Activated CD8-positive, alpha-beta memory T cell treated with anti-CD3 and anti-CD28 coated beads for 48 hours (primary cell): ENCODE measurements at regions not wholly inside any gene's neighbourhood (a gene's known extent, or its start where the extent isn't known, plus 50 kb on each side); places are given as distances from the start of the nearest gene placed in this dataset.

Source experiments
- DNase-seq, 3 experiments: peaks; one replicate each; pipeline ENCODE4 v3.0.0-alpha.2; 2020; ENCODE audit warnings: low read depth in 2 of 3, low spot score in 2 of 3

DNA sequence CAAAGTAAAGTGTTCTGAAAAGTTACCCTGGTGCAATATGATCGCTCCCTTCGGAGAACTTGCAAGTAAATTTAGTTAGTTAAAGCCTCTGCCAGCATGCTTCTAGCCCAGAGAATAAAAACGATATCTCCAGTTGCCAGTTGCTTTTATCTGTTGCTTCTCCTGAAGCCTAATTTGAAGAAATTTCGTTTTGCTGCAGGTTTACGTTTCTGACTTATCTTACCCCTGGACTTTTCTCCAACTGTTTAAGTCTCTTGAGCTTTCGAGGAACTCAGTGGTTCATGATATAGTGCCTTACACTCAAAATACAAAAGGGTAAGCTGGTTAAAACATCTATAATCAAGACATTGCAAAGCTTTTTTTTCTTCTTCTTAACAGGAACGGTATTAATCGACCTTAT lies 131.1 kb downstream of the FAM161A start:
- no peak for DNase-seq

DNA sequence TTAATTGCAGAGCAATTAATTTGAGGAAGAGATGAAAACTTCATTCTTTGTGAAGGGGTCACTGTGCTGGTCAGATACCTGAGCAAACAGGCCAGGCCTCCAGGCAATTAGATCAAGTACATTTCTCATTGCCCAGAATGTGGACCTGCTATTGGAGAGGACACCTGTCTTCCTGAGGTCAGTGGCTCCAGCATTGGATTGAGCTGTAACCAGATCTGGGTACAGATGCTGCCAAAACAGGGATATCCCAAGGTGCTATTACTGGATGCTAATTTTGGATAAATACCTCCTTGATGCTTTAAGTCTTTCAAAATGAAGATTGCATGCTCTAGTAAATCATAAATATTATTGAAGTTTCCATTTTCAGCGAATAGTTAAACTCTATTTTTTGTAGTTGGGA lies 131.5 kb downstream of the FAM161A start:
- no peak for DNase-seq

DNA sequence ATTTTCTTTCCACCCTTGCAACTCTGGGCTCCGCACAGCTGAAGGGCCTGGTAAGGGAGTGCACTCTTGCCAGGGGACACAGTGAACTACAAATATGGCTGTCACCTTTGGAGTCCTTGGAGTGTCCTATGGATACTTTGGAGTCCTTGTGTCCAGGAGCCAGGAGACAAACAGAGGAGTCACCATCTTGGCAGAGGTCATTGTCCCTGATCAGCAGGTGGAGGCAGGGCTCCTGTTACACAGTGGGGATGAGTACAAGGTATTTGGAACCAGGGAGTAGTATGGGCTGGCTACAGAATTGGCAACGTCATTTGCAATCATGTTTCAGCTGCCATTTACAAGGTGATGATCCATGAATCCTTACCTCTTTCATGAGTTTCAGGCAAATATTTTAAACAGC lies 132.5 kb downstream of the FAM161A start:
- no peak for DNase-seq

DNA sequence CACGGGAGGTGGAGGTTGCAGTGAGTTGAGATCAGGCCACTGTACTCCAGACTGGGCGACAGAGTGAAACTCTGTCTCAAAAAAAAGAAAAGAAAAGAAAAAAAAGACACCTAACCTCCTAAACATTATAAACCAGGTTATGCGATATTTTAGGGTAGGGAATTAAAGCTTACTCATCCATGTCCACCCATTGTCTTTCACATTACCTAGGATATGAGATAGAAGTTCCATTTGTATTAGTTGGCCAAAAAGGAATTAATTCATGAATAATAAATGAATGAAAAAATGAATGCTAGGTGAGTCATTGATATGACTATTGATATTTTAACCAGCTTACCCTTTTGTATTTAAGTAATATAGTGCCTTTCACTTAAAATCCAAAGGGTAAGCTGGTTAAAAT lies 132.9 kb downstream of the FAM161A start:
- no peak for DNase-seq

DNA sequence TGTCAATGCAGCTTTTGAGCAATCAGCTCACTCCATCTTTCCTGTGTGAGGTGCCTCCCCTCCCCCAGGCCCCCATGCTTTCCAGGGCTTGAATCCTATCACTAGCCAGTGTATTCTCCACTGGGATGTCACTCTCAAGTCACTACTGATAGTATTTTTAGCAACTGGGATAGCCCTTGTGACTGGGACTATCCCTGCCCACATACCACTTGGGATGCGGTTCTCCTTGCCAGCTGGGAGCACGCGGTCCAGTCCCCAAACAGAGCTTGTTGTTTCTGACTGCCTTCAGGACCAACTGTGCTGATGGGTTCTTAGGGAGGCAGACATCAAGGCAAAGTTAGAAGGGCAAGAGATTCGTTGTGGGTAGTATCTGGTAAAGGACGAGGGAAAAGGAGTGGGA lies 134.9 kb downstream of the FAM161A start:
- no peak for DNase-seq

DNA sequence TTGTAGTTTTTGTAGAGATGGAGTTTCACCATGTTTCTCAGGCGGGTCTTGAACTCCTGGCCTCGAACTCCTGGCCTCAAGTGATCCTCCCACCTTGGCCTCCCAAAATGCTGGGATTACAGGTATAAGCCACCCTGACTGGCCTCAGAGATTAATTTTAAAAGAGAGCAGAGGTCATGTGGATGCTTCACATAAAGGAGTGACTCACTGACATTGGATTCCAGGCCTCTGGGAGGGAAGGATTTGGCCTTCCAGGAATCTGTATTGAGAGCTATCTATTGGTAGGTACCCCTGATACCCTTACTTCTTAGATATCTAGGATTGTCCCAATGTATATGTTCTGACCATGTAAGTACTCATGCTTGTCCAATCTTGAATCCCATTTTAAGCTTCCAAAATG lies 138.4 kb downstream of the FAM161A start:
- no peak for DNase-seq

DNA sequence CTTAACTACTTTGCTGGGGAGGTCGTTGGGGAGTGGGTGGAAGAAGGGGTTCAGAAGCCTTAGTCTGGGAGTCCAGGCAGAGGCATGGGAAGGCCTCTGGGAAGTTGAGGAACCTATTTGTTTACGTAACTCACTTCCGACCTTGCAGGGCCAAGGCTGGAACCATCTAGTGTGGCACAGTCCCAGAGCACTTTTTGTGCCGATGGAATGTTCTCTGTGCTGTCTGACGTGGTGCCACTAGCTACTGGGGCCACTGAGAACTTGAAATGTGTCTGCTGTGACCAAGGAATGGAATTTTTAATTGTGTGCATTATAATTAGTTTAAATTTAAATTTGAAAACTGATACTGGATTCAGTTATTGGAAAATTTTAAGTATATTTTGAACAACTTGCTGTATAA lies 139.7 kb downstream of the FAM161A start:
- no peak for DNase-seq

DNA sequence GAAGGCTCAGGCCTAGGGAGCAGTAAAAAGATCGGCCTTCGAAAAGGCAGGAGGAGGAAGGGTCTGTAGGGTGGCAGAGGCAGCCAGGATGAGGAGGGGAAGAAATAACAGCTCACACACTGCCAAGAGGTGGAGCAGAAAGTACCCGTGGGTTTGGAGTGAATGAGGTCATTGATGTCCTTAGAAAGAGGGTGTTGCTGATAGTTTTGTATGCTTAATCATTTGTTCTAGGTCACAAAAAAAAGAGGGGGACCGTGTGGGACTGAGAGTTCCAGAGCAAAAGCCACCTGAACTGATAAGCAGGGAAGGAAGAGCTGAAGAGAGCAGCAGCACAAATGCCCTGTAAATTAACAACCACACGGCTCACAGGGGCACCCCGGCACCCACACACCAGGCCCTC lies 140.4 kb downstream of the FAM161A start:
- DNase-seq: no peak

DNA sequence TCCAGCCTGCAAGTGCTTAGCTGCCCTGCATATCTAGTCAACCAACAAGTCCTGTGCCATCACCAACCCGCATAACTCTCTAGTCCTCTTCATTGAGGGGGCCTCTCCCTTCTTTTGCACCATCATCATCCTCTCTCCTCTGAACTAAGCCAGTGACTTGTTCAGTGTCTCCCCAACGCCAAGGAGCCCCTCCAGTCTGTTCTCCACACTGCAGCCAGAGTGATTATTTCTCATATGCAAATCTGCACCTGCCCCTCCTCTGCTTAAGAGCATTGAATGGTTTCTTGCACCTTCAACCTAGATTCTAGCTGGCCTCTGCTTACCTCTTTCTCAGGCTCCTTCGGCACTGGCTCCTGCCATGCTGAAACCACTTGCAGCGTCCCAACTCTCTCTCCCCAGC lies 141.8 kb downstream of the FAM161A start:
- no peak for DNase-seq

DNA sequence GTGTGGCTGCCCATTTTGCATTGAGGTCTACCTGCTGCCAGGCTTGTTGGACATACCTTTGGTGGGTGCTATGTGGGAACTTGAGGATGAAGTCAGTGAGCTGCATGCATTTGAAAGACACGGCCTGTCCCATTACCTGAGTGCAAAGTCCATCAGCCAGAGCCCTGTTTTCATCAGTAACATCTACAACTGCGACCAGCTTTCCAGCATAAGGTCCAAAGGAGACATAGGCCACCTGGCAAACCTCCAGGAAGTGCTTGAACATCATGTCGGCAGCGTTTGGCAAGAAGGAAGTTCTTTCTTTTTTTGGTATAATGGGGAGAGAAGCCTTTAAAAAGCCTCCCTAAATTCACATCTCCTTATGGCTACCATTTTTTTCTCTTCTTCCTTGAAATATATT lies 143.1 kb downstream of the FAM161A start:
- DNase-seq: no peak

DNA sequence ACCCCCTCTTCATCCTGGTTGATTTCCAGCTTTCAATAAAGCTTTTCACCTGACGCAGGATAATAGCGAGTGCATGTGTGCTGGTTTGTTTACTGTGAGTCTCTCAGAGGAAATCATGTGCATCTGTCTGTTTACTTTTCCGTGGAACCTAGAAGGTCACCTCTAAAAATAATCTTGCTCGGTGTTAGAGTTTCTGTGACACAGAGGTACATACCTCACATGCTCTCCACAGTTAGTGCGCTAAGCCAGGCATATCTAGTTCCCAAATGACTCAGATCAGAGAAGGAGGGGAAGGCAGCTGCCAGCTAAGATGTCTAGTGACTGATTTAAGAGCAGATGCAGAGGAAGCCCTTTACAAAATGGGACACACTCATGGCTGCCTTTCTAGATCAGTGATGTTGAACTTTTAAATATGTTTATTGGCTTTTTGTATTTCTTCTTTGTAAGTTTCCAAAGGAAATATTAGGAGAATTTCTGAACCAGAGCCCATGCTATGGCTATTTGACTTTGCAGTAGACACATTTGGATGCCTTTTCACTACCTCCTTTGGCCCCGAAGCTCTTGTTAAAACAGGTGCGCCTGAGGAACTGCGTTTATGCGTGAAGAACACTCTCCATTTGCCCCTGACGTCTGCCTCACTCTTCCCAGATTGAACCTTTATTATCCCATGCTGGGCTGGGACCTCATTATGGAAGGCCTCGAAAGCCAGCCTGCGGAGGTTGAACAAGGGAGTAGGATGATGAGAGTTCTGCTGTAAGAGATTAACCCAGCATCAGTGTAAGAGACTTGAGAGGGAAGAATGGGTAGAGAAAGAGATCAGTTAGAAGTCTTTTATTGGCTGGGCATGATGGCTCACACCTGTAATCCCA lies 145.6 kb downstream of the FAM161A start:
- DNase-seq: no peak

DNA sequence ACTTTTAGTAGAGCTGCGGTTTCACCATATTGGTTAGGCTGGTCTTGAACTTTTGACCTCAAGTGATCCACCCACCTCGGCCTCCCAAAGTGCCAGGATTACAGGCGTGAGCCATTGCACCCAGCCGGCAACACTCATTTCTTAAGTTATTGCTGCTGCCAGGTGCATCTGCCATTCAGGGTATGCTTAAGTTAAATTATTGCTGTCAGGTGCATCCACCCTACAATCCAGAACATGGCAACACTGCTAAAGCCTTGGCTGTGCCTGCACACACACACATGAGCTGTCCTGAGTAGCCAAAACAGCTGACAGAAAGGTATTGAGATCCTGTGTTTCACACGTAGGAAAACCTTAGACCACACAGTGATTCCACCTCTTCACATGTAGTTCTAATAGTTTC lies 148.2 kb downstream of the FAM161A start:
- no peak for DNase-seq

DNA sequence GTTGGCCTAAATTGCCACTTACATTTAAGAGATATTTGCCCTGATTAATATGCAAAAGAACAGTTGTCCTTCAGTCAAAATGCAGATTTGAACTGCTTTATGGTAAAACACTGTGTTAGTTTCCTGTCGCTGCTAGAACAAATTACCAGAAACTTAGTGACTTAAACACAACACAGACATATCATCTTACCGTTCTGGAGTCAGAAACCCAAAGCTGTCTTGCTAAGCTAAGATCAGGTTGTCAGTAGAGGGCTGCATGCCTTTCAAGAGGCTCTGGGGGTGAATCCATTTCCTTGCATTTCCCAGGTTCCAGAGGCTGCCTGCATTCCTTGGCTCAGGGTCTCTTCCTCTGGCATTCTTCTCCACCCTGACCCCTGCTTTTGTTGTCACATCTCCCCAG lies 149.5 kb downstream of the FAM161A start:
- DNase-seq: no peak

DNA sequence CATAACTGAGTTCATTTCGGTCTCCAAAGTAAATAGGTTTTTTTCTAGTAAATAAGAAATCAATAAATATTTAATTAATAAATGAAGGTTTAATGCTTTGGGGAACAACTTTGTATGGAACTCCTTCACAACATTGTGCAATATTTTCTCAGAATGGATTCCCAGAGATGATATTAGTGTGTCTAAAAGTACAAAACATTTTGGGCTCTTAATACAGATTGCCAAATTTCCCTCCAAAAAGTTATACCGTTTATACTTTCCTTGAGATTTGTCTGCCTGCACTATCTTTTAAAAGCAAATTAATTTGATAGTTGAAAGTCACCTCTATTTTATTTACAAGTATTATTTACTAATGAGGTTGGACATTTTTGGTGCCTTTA lies 151.8 kb downstream of the FAM161A start:
- no peak for DNase-seq

DNA sequence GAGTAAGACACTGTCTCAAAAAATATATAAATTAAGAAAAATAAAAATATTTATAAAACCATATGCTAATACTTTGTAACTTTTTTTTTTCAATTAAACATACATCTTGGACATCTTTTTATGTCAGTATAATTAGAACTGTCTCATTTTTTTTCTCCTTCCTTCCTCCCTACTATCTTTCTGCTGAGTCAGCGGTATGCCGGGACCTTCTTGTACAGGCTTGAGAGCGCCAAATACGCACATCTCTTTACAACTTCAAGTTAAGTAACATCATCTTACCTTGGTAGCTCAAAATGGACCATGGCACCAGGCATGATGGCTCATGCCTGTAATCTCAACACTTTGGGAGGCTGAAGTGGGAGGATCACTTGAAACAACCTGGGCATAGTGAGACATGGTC lies 153.4 kb downstream of the FAM161A start:
- DNase-seq: no peak

DNA sequence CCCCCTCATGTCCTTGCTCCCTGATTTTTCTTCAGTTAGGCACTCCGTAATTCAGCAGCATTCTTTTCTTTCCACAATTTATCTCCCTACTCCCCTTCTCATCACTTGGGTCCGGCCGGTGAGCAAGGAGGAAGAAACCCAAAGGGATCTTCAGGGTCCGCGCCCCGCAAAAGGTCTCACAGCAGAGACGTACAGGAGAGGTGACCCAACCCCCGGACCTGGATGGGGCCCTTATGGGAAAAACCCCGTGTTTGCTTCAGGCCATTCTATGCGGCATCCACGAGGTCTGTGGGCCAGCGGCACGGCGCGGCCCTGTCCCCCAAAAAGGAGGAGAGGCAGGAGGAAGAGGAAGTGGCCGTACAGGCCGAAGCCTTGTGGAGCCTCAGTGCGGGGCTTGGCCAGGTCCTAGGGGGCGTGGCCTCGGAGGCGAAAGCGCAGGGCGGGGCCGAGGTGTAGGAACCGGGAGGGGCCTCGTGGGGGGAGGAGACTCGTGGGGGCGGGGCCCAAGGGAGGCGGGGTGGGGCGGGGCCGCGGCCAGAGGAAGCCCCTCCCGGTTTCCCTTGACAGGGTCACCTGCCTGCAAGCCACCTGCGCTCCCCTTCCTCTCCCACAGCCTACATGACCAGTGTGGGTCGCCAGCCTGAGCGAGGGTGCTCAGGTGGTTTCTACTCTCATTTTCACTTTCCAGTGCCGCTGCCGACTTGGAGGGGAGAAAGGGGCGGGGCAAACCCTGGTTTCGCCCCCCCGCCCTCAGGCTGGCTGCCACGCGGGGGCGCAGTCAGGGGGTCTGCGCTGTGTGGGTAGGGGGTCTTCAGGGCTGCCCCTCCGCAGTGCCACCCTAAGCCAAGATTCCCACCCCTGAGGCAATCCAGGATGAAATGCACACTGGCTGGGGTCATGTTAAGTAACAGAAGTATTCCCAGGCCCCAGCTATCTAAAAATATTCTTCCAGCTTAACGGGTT lies 156.4 kb upstream of the XPO1 start:
- DNase-seq: peak; percentile 68 to 77 (median 74)

DNA sequence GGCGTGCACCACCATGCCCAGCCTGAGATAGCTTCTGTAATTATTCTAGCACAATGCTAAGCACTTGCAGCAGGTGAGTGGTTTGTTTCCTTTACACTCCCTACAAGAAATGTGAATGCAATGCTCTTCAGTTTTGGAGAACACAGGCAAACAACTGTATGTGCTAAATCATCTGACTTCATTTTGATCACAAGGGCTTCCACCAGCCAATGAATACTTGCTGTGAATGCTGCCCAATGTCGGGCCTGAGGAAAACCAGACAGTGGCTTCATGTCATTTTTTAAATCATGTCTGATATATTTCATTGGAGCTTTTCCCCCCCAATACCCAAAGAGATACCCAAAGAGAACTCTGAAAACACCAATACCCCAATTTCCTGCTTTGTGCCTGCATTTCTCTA lies 155.6 kb upstream of the XPO1 start:
- DNase-seq: no peak

DNA sequence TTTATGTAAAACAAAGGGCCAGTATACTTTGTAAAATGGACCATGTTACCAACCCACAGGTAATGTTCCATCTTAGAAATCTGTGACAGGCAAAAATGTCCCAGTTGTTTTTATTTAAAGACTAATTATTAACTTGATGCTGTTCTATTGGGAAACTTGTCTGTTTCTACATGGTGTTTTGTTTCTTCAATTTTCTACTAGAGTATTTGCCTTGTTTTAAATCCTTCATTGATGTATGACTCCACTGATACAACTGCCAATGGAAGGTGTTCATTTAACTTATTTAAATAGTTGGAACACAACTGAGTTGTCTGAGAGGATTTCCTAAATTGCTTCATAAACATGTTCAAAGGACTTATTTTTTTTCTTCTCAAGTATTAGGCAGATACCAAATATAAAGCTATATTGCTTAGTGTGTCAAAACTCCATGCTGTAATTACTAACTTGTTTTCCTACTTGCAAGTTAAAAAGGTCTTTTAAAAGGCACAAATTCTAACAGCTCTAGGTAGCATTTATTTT lies 152.0 kb upstream of the XPO1 start:
- DNase-seq: no peak

DNA sequence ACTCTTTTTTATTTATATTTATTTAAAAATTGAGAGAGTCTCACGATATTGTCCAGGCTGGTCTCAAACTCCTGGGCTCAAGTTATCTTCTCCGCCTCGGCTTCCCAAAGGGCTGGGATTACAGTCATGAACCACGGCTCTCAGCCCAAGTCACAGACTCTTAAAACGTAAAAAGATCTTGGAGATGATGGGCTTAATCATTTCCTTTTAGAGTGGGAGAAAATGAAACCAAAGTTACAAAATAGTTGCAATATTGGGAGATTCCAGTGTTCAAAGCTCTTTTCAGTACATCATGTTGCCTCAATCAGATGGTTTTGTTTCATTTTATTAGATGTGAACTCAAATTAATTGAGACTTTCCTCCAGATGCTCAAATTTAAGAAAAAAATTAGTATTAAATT lies 151.4 kb upstream of the XPO1 start:
- DNase-seq: no peak

DNA sequence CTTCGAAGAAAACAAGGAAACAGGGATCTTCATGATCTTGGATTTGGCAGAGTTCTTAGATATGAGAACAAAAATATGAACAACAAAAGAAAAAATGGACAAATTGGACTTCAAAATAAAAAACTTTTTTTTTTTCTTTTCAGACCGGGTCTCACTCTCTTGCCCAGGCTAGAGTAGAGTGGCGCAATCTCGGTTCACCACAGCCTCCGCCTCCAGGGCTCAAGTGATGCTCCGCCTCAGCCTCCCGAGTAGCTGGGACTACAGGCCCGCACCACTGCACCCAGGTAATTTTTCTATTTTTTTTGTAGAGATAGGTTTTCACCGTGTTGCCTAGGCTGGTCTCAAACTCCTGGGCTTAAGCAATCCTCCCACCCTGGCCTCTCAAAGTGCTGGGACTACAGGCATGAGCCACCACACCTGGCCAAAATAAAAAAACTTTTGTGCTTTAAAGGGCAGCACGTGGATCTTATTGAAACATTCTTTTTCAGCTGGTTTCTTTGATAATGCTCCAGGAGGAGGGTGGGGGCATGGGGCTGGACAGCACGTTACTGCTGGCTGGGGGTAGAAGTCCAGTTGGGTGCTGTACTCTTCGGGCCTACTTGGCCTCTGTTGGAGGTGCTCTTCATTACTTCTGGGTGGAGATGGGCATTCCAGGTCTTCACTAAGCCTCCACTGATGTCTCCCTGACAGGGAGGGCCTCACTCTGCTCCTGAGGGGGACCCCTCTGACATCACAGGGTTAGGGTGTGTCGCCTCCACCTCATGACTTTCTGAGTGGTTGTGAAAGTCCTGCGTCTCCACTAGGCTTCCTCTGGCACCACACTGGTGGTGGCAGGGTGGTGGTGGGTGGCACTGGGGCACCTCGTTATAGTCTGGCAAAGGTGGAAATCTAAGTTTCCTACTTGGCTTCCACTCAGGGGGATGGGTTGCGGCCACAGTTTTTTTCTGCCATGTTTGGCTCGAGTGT lies 150.5 kb upstream of the XPO1 start:
- DNase-seq: no peak

DNA sequence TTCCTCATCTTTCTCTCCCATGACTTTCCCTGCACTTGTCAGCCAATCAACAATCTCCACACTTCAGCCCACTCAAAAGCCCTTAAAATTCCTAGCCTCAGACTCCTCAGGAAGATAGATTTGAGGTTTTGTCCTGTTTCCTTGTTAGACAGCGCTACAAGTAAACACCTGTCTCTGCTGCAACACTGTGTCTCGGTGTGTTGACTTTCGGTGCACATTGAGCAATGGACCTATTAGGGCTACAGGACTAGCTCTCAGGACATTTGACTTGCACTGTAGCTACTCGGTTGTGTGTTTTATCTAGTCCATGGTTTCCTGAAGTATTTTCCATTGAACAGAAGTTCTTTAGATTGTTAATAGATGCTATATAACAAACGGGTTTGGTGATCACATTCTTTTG lies 140.9 kb upstream of the XPO1 start:
- DNase-seq: no peak
